ENCODE measurements at regions not wholly inside any gene's neighbourhood (a gene's known extent, or its start where the extent isn't known, plus 50 kb on each side); places are given as distances from the start of the nearest gene placed in this dataset.

- FAIRE-seq (no peak), DNase-seq (ENCODE audit: low read depth in 1 of 2, low spot score in 2 of 2) (no peak)
- H2BK120ac ChIP-seq (replicated peaks; ENCODE audit: low read depth, low read length) = no peak overlapping the region
- H3K27me3 ChIP-seq (replicated peaks in 1 of 4; ENCODE audit: control insufficient read depth in 3 of 4, extremely low read depth in 1 of 4, insufficient read depth in 3 of 4, low read length in 3 of 4) = no peaks in the 10 kb centered on the region
- H3K27ac ChIP-seq (ENCODE audit: low read depth, low read length) = no peak overlapping the region
- no peaks in the 10 kb centered on the region for H3K36me3 ChIP-seq (ENCODE audit: control insufficient read depth in 2 of 4, insufficient read depth in 4 of 4, low read length in 3 of 4)
- H3K4me2 ChIP-seq (ENCODE audit: insufficient read depth in 1 of 2, low read depth in 2 of 2, low read length in 2 of 2) = no peak overlapping the region
- H2BK15ac ChIP-seq (ENCODE audit: low read length) = no peak overlapping the region
- no peaks in the 10 kb centered on the region for H3K23me2 ChIP-seq (ENCODE audit: low read depth, low read length)
- no peaks in the 10 kb centered on the region for H4K20me1 ChIP-seq (replicated peaks in 1 of 2; ENCODE audit: control insufficient read depth in 1 of 2, insufficient read depth in 2 of 2, low read length in 2 of 2)
- no peak overlapping the region for H2AFZ ChIP-seq (ENCODE audit: low read length)
- no peak overlapping the region for H3K4me3 ChIP-seq (ENCODE audit: extremely low read depth in 1 of 4, insufficient read depth in 2 of 4, low read depth in 3 of 4, low read length in 4 of 4)
- H3K56ac ChIP-seq (replicated peaks; ENCODE audit: insufficient read length, low read depth, low read length) = no peak overlapping the region
- WGBS, 2 experiments (ENCODE audit: extremely low coverage in 1 of 2, insufficient coverage in 1 of 2, insufficient read length in 1 of 2, insufficient replicate concordance in 2 of 2, low coverage in 1 of 2, low lambda C conversion rate in 2 of 2, missing lambda C conversion rate in 1 of 2) = 88% methylated on average over 4 of the region's 4 CpGs; no CpG with 5 or more reads in 1 of the 2 experiments
- H3K9me3 ChIP-seq (ENCODE audit: insufficient read depth in 2 of 2, low read depth in 1 of 2, low read length in 1 of 2) = 0 out of 4 replicates have a peak, but pooled peaks cover 0 to 4% of the 10 kb centered on the region in 2 experiments
- no peak overlapping the region for H3K9ac ChIP-seq (replicated peaks in 1 of 4; ENCODE audit: extremely low read depth in 1 of 4, low read depth in 3 of 4, low read length in 3 of 4)
- no peak overlapping the region for H3K18ac ChIP-seq (ENCODE audit: extremely low read depth, low read length)
- H2AK5ac ChIP-seq (ENCODE audit: low read depth, low read length) = no peak overlapping the region
- H3K23ac ChIP-seq (ENCODE audit: insufficient read length) = no peak overlapping the region
- H3K79me1 ChIP-seq (ENCODE audit: low read depth, low read length) = no peaks in the 10 kb centered on the region
- no peak overlapping the region for H4K5ac ChIP-seq (ENCODE audit: insufficient read length, low read depth, low read length)
- H4K91ac ChIP-seq (replicated peaks; ENCODE audit: insufficient read length, low read length) = no peak overlapping the region
- H3K4me1 ChIP-seq (replicated peaks in 1 of 4; ENCODE audit: control insufficient read depth in 3 of 4, insufficient read depth in 4 of 4, low read length in 3 of 4) = no peaks in the 10 kb centered on the region
- H2BK12ac ChIP-seq (ENCODE audit: low read depth, low read length) = no peak overlapping the region
- POLR2A ChIA-PET (ENCODE audit: partially characterized antibody) = no interaction called here
- no peak overlapping the region for H2BK5ac ChIP-seq (ENCODE audit: low read depth, low read length)
- H3K14ac ChIP-seq (ENCODE audit: insufficient read length) = no peak overlapping the region
- no peak overlapping the region for H2BK20ac ChIP-seq (ENCODE audit: low read length)
- H3K79me2 ChIP-seq (ENCODE audit: control insufficient read depth in 1 of 2, insufficient read depth in 2 of 2, low read length in 2 of 2) = no peaks in the 10 kb centered on the region
- H4K8ac ChIP-seq (ENCODE audit: extremely low read depth, insufficient read depth, low read length) = no peak overlapping the region
- CTCF ChIA-PET (ENCODE audit: partially characterized antibody) = interaction anchor here (2.3 kb wide), 1 partner anchor 20 kb away, joined by 5 read pairs; no protein-coding TSS in a partner anchor
- H3K4ac ChIP-seq (replicated peaks; ENCODE audit: insufficient read length, low read depth, low read length) = no peak overlapping the region
- TF ChIP-seq EGR1 (IDR thresholded peaks at IDR 0.05; ENCODE audit: borderline replicate concordance, low read depth, low read length) (no peak), TEAD4 (IDR thresholded peaks at IDR 0.05; ENCODE audit: low read depth, low read length) (no peak), KDM1A (IDR thresholded peaks at IDR 0.05; ENCODE audit: borderline replicate concordance, low read length) (no peak), SP4 (IDR thresholded peaks at IDR 0.05; ENCODE audit: low read length) (no peak), EP300 (IDR thresholded peaks at IDR 0.05; ENCODE audit: borderline replicate concordance in 1 of 2, low read depth in 2 of 2, low read length in 2 of 2) (no peak), RBBP5 (IDR thresholded peaks at IDR 0.05; ENCODE audit: borderline replicate concordance, low read depth, low read length) (no peak), BCL11A (IDR thresholded peaks at IDR 0.05; ENCODE audit: low read depth in 2 of 2, low read length in 2 of 2) (no peak), ASH2L (IDR thresholded peaks at IDR 0.05; ENCODE audit: low read length) (no peak), SUZ12 (IDR thresholded peaks at IDR 0.05; ENCODE audit: low read length) (no peak), CREB1 (IDR thresholded peaks at IDR 0.05) (no peak), SP2 (IDR thresholded peaks at IDR 0.05; ENCODE audit: low read length) (no peak), USF2 (IDR thresholded peaks at IDR 0.05; ENCODE audit: low read length) (no peak), BRCA1 (IDR thresholded peaks at IDR 0.05; ENCODE audit: low read depth, low read length) (no peak), ZNF274 (IDR thresholded peaks at IDR 0.05; ENCODE audit: borderline replicate concordance, extremely low read depth, low read length) (no peak), YY1 (IDR thresholded peaks at IDR 0.05; ENCODE audit: low read depth, low read length) (no peak), JUN (IDR thresholded peaks at IDR 0.05; ENCODE audit: low read depth, low read length) (no peak)
These were observed 52.3 kb upstream of the EDNRA start for GRCh38 chr4:147428583-147428982.
